ENCODE measurements at regions not wholly inside any gene's neighbourhood (a gene's known extent, or its start where the extent isn't known, plus 50 kb on each side); places are given as distances from the start of the nearest gene placed in this dataset.

DNA sequence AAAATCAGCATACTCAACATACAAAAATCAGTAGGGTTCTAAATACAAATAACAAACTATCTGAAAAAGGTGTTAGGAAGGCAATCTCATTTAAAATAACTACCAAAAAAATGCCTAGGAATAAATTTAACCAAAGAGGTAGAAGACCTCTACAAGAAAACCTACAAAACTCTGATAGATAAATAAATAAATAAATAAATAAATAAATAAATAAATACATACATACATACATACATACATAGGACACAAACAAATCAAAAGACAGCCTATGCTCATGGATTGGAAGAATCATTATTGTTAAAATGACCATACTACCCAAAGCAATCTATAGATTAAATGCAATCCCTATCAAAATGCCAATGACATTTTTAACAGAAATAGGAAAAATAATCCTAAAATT lies 194.7 kb downstream of the BARHL2 start:
- TF ChIP-seq, protein P1, sequence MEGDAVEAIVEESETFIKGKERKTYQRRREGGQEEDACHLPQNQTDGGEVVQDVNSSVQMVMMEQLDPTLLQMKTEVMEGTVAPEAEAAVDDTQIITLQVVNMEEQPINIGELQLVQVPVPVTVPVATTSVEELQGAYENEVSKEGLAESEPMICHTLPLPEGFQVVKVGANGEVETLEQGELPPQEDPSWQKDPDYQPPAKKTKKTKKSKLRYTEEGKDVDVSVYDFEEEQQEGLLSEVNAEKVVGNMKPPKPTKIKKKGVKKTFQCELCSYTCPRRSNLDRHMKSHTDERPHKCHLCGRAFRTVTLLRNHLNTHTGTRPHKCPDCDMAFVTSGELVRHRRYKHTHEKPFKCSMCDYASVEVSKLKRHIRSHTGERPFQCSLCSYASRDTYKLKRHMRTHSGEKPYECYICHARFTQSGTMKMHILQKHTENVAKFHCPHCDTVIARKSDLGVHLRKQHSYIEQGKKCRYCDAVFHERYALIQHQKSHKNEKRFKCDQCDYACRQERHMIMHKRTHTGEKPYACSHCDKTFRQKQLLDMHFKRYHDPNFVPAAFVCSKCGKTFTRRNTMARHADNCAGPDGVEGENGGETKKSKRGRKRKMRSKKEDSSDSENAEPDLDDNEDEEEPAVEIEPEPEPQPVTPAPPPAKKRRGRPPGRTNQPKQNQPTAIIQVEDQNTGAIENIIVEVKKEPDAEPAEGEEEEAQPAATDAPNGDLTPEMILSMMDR (IDR thresholded peaks at IDR 0.05; ENCODE audit: unreplicated experiment) = no peak
- Mint-ChIP-seq H3K36me3 (ENCODE audit: insufficient read depth, unreplicated experiment) (no peaks in the 10 kb centered on the region), H3K9me3 (ENCODE audit: unreplicated experiment) (peaks cover 7% of the 10 kb centered on the region), H3K27me3 (ENCODE audit: insufficient read depth, unreplicated experiment) (peaks cover 23% of the 10 kb centered on the region), H3K4me1 (ENCODE audit: insufficient read depth, unreplicated experiment) (no peaks in the 10 kb centered on the region), H3K27ac (ENCODE audit: low read depth, unreplicated experiment) (no peak overlapping the region), H3K4me3 (ENCODE audit: unreplicated experiment) (no peak overlapping the region)
- BruUV-seq (replicated peaks) = no TSS peak
- POLR2A ChIA-PET = no interaction called here
- CTCF ChIA-PET = no interaction called here
- intact Hi-C loops (cut with micrococcal nuclease) = no loop called here
- no peak for DNase-seq (ENCODE audit: unreplicated experiment)

DNA sequence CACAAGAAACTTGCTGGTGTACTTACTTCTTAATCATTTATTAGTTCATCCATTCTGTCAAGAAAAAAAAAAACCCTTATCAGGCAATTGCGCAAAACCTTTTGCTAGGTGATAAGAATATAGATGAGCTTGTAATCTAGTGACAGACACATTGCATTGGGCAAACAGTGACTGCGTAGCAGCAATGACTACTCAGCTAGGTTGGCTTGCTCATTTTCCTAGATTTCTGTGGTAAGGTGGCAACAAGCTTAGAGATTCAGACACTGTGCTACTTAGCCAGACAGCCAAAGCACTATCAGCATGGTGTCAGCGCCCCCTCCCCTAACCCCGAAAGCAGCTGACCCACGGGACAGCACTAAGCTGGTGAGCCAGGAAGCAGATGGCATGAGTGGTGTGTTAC lies 203.1 kb downstream of the BARHL2 start:
- no TSS peak for BruUV-seq (replicated peaks)
- no peak for DNase-seq (ENCODE audit: unreplicated experiment)
- H3K36me3 Mint-ChIP-seq (ENCODE audit: insufficient read depth, unreplicated experiment) = no peaks in the 10 kb centered on the region
- no peaks in the 10 kb centered on the region for H3K9me3 Mint-ChIP-seq (ENCODE audit: unreplicated experiment)
- H3K4me3 Mint-ChIP-seq (ENCODE audit: unreplicated experiment) = no peak overlapping the region
- TF ChIP-seq, protein P1 (IDR thresholded peaks at IDR 0.05; ENCODE audit: unreplicated experiment) = no peak
- CTCF ChIA-PET = no interaction called here
- H3K27me3 Mint-ChIP-seq (ENCODE audit: insufficient read depth, unreplicated experiment) = peaks cover 44% of the 10 kb centered on the region
- H3K4me1 Mint-ChIP-seq (ENCODE audit: insufficient read depth, unreplicated experiment) = no peaks in the 10 kb centered on the region
- POLR2A ChIA-PET = no interaction called here
- no peak overlapping the region for H3K27ac Mint-ChIP-seq (ENCODE audit: low read depth, unreplicated experiment)
- intact Hi-C loops (cut with micrococcal nuclease) = no loop called here

DNA sequence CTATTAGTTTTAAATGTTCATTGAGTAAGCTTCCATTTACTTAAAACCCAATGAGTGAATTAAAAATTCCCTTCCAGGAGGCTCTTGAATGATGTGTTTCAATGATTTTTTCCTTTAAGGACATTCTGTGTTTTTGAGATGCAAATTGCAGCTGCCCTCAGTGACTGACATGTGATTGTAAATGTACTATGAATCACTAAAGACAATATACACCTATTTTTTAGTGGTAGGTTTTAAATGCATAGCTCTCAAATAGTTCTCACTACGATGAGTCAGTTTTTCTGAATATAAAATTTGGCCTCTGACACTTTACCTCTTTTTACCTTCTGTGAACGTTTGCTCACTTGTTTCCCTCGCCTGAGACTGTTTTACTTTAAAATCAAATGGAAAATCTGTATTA lies 204.7 kb downstream of the BARHL2 start:
- no TSS peak for BruUV-seq (replicated peaks)
- H3K9me3 Mint-ChIP-seq (ENCODE audit: unreplicated experiment) = no peaks in the 10 kb centered on the region
- intact Hi-C loops (cut with micrococcal nuclease) = no loop called here
- CTCF ChIA-PET = interaction anchor here (0.6 to 1.1 kb wide), 3 partner anchors 11 to 467 kb away, joined by 3 to 5 read pairs (median 5); no protein-coding TSS in a partner anchor
- DNase-seq (ENCODE audit: unreplicated experiment) = no peak
- no peak overlapping the region for H3K27ac Mint-ChIP-seq (ENCODE audit: low read depth, unreplicated experiment)
- H3K36me3 Mint-ChIP-seq (ENCODE audit: insufficient read depth, unreplicated experiment) = no peaks in the 10 kb centered on the region
- no peak overlapping the region for H3K4me3 Mint-ChIP-seq (ENCODE audit: unreplicated experiment)
- POLR2A ChIA-PET = no interaction called here
- peaks cover 42% of the 10 kb centered on the region for H3K27me3 Mint-ChIP-seq (ENCODE audit: insufficient read depth, unreplicated experiment)
- H3K4me1 Mint-ChIP-seq (ENCODE audit: insufficient read depth, unreplicated experiment) = no peaks in the 10 kb centered on the region
- TF ChIP-seq, protein P1 (IDR thresholded peaks at IDR 0.05; ENCODE audit: unreplicated experiment) = no peak

DNA sequence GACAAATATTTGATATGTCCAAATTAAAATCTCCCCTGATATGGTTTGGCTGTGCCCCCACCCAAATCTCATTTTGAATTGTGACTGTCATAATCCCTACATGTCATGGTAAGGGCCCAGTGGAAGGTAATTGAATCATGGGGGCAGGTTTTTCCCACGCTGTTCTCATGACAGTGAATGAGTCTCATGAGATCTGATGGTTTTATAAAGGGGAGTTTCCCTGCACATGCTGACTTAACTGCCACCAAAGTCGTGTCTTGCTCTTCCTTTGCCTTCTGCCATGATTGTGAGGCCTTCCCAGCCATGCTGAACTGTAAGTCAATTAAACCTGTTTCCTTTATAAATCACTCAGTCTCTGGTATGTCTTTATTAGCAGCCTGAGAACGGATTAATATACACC lies 207.0 kb downstream of the BARHL2 start:
- Mint-ChIP-seq H3K4me1 (ENCODE audit: insufficient read depth, unreplicated experiment) (no peaks in the 10 kb centered on the region), H3K27me3 (ENCODE audit: insufficient read depth, unreplicated experiment) (peaks cover 20% of the 10 kb centered on the region), H3K36me3 (ENCODE audit: insufficient read depth, unreplicated experiment) (no peaks in the 10 kb centered on the region), H3K4me3 (ENCODE audit: unreplicated experiment) (no peak overlapping the region), H3K9me3 (ENCODE audit: unreplicated experiment) (no peaks in the 10 kb centered on the region), H3K27ac (ENCODE audit: low read depth, unreplicated experiment) (no peak overlapping the region)
- TF ChIP-seq, protein P1 (IDR thresholded peaks at IDR 0.05; ENCODE audit: unreplicated experiment) = no peak
- intact Hi-C loops (cut with micrococcal nuclease) = no loop called here
- POLR2A ChIA-PET = no interaction called here
- BruUV-seq (replicated peaks) = no TSS peak
- DNase-seq (ENCODE audit: unreplicated experiment) = no peak
- CTCF ChIA-PET = no interaction called here

All from MCF 10A (cell line).